Adipose tissue (tissue), 3 donors: ENCODE measurements at regions not wholly inside any gene's neighbourhood (a gene's known extent, or its start where the extent isn't known, plus 50 kb on each side); places are given as distances from the start of the nearest gene placed in this dataset.
"Not testable (repeated sequence)": the region's sequence is repeated elsewhere in the genome, so short reads cannot be mapped to it uniquely, and the experiment has no call there.

Experiments
- H3K27ac ChIP-seq: one replicate; pipeline ENCODE4 v1.5.1; 2013; ENCODE audit warnings: low read depth, low read length
- WGBS, 3 donors: extraction: QIAGEN DNeasy Blood & Tissue Kit; methylation state at CpG; one replicate each; pipeline ENCODE4 v1.1.7; 2013; 5-methylcytosine and 5-hydroxymethylcytosine counted together
- donor health status: healthy with polysubstance abuse.
- donor health status: Bipolar disorder and iron deficiency.
- donor health status: healthy.

GRCh38 chr2:45114221-45114955, 105.1 kb upstream of the SIX2 start:
- no peak overlapping the region for H3K27ac ChIP-seq
- 89 to 93% (median 90%) methylated on average over 14 of the region's 14 CpGs for WGBS, 3 donors

GRCh38 chr2:45112750-45113149, 103.5 kb upstream of the SIX2 start:
- WGBS, 3 donors: 92% methylated on average over 4 of the region's 4 CpGs
- no peak overlapping the region for H3K27ac ChIP-seq

GRCh38 chr2:45105050-45105582, 95.9 kb upstream of the SIX2 start:
- H3K27ac ChIP-seq: no peak overlapping the region
- 91 to 94% (median 92%) methylated on average over 1 of the region's 1 CpG for WGBS, 3 donors

- no peak overlapping the region for H3K27ac ChIP-seq
- WGBS, 3 donors: 75 to 86% (median 80%) methylated on average over 3 of the region's 3 CpGs
Observed at GRCh38 chr2:45104429-45104828, 95.2 kb upstream of the SIX2 start.

- no peak overlapping the region for H3K27ac ChIP-seq
- 72 to 91% (median 86%) methylated on average over 8 of the region's 8 CpGs for WGBS, 3 donors
Observed at GRCh38 chr2:45103351-45104345, 94.4 kb upstream of the SIX2 start.

GRCh38 chr2:45102579-45103117, 93.4 kb upstream of the SIX2 start:
- 89 to 93% (median 89%) methylated on average over 3 of the region's 3 CpGs for WGBS, 3 donors
- no peak overlapping the region for H3K27ac ChIP-seq

GRCh38 chr2:45102141-45102540, 92.9 kb upstream of the SIX2 start:
- H3K27ac ChIP-seq: no peak overlapping the region
- 81 to 88% (median 83%) methylated on average over 1 of the region's 1 CpG for WGBS, 3 donors

GRCh38 chr2:45096996-45097395, 87.7 kb upstream of the SIX2 start:
- H3K27ac ChIP-seq: no peak overlapping the region
- WGBS, 3 donors: 93 to 95% (median 94%) methylated on average over 6 of the region's 6 CpGs

GRCh38 chr2:45096038-45096437, 86.8 kb upstream of the SIX2 start:
- H3K27ac ChIP-seq: not testable (repeated sequence)
- WGBS, 3 donors: 92 to 95% (median 94%) methylated on average over 10 of the region's 10 CpGs

GRCh38 chr2:45093663-45094062, 84.4 kb upstream of the SIX2 start:
- no peak overlapping the region for H3K27ac ChIP-seq
- WGBS, 3 donors: 65 to 78% (median 78%) methylated on average over 6 of the region's 6 CpGs

GRCh38 chr2:45093181-45093580, 83.9 kb upstream of the SIX2 start:
- WGBS, 3 donors: 93 to 99% (median 97%) methylated on average over 5 of the region's 5 CpGs
- no peak overlapping the region for H3K27ac ChIP-seq

- 78 to 82% (median 80%) methylated on average over 12 of the region's 12 CpGs for WGBS, 3 donors
- no peak overlapping the region for H3K27ac ChIP-seq
Observed at GRCh38 chr2:45089554-45090261, 80.5 kb upstream of the SIX2 start.

- 73 to 91% (median 77%) methylated on average over 4 of the region's 4 CpGs for WGBS, 3 donors
- no peak overlapping the region for H3K27ac ChIP-seq
Observed at GRCh38 chr2:45085487-45085886, 76.2 kb upstream of the SIX2 start.

- no peak overlapping the region for H3K27ac ChIP-seq
- WGBS, 3 donors: 82 to 84% (median 83%) methylated on average over 8 of the region's 8 CpGs
Observed at GRCh38 chr2:45084361-45085020, 75.2 kb upstream of the SIX2 start.

- WGBS, 3 donors: 43 to 46% (median 45%) methylated on average over 4 of the region's 4 CpGs
- no peak overlapping the region for H3K27ac ChIP-seq
Observed at GRCh38 chr2:45083175-45083574, 73.9 kb upstream of the SIX2 start.

GRCh38 chr2:45074713-45075112, 65.5 kb upstream of the SIX2 start:
- 77 to 85% (median 84%) methylated on average over 4 of the region's 4 CpGs for WGBS, 3 donors
- no peak overlapping the region for H3K27ac ChIP-seq

- 88 to 93% (median 89%) methylated on average over 8 of the region's 8 CpGs for WGBS, 3 donors
- no peak overlapping the region for H3K27ac ChIP-seq
Observed at GRCh38 chr2:45072862-45073237, 63.6 kb upstream of the SIX2 start.
